ENCODE measurements at regions not wholly inside any gene's neighbourhood (a gene's known extent, or its start where the extent isn't known, plus 50 kb on each side); places are given as distances from the start of the nearest gene placed in this dataset.

DNA sequence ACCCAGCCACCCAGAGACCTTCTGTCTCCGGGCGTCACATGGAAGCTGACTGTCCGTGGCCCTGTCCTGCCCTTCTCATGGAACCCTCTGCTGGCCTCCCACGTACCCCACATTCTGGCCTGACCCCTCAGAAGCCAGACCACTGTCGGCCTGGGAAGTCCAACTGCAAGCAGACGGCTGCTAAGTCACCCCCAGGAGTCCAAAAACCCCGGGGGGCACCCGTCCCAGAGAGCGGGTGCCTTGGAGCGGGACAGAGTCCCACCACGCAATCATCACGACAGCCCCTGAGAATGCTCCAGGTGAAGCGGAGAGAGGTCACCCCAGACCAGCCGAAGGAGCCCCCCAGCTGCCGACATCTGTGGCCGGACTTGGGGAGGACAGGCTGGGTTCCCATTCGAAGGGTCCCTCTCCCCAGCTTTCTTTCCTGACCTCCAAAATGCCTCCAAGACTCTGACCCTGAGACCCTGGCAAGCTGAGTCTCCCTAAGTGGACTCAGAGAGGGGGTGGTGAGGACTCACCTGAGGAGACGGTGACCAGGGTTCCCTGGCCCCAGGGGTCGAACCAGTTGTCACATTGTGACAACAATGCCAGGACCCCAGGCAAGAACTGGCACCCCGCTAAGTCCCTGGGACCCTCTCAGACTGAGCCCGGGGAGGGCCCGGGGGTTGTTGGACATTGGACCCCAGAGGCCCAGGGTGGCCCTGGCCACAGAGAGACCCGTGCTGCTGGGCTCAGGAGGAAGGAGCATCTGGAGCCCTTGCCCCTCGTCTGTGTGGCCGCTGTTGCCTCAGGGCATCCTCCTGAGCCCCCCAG, 337.1 kb downstream of the TMEM121 start:
- TF ChIP-seq RAD21 (IDR thresholded peaks at IDR 0.05; ENCODE audit: low read depth) = no peak
- TF ChIP-seq CEBPB (IDR thresholded peaks at IDR 0.05) = no peak
- no peak for TF ChIP-seq CREB1 (IDR thresholded peaks at IDR 0.05; ENCODE audit: low read depth)
- no peak for TF ChIP-seq FOXM1 (IDR thresholded peaks at IDR 0.05; ENCODE audit: borderline replicate concordance, low read depth)
- TF ChIP-seq, protein P1, sequence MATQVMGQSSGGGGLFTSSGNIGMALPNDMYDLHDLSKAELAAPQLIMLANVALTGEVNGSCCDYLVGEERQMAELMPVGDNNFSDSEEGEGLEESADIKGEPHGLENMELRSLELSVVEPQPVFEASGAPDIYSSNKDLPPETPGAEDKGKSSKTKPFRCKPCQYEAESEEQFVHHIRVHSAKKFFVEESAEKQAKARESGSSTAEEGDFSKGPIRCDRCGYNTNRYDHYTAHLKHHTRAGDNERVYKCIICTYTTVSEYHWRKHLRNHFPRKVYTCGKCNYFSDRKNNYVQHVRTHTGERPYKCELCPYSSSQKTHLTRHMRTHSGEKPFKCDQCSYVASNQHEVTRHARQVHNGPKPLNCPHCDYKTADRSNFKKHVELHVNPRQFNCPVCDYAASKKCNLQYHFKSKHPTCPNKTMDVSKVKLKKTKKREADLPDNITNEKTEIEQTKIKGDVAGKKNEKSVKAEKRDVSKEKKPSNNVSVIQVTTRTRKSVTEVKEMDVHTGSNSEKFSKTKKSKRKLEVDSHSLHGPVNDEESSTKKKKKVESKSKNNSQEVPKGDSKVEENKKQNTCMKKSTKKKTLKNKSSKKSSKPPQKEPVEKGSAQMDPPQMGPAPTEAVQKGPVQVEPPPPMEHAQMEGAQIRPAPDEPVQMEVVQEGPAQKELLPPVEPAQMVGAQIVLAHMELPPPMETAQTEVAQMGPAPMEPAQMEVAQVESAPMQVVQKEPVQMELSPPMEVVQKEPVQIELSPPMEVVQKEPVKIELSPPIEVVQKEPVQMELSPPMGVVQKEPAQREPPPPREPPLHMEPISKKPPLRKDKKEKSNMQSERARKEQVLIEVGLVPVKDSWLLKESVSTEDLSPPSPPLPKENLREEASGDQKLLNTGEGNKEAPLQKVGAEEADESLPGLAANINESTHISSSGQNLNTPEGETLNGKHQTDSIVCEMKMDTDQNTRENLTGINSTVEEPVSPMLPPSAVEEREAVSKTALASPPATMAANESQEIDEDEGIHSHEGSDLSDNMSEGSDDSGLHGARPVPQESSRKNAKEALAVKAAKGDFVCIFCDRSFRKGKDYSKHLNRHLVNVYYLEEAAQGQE (IDR thresholded peaks at IDR 0.05; ENCODE audit: low read depth) = no peak
